Fibroblast of lung (primary cell): ENCODE measurements at regions not wholly inside any gene's neighbourhood (a gene's known extent, or its start where the extent isn't known, plus 50 kb on each side); places are given as distances from the start of the nearest gene placed in this dataset.

ENCODE experiments used
- EZH2 ChIP-seq: IDR thresholded peaks from 2 replicates; pipeline ENCODE4 v1.5.1; 2012; ENCODE audit warnings: low read length, control low read depth, mild to moderate bottlenecking; ENCODE audit errors: missing control alignments
- TF ChIP-seq, protein P1 (sequence below), 2 donors: IDR thresholded peaks in 1 of 2; conservative IDR thresholded peaks in 1 of 2; 1 replicate in 1 of 2; 2 replicates in 1 of 2; pipeline ENCODE4 v1.5.1; 2011 to 2012; ENCODE audit warnings: low read length in 2 of 2, control low read depth in 1 of 2, inconsistent platforms in 1 of 2, low read depth in 1 of 2, mild to moderate bottlenecking in 1 of 2

DNA sequence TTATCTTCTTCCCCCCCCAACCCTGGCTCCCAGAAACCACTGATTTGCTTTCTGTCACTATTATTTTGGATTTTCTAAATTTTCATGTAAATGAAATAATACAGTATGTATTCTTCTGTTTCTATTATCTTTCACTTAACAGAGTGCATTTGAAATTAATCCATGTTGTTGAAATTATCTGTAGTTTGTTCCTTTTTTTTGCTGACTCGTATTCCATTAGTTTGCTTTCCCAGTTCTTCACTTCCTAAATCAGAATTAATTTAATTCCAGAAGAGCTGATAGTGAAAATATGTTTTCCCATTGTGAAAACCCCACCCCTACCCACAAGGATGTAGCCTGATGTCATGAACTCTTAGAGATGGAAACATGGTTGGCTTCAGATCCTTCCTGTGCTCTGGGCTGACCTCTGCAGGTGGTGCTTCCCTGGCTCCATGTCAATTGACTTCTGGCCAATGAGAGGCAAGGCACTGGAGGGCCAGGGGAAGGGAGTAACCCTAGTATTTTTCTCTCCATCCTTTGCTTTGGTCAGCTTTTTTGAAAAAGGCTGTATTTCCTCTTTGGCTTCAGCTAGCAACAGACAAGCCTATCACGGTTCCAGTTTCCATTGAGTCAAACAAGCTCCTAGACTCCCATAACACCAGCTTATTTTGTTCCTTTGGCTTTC, 244.4 kb upstream of the HSF2 start:
- TF ChIP-seq, protein P1, sequence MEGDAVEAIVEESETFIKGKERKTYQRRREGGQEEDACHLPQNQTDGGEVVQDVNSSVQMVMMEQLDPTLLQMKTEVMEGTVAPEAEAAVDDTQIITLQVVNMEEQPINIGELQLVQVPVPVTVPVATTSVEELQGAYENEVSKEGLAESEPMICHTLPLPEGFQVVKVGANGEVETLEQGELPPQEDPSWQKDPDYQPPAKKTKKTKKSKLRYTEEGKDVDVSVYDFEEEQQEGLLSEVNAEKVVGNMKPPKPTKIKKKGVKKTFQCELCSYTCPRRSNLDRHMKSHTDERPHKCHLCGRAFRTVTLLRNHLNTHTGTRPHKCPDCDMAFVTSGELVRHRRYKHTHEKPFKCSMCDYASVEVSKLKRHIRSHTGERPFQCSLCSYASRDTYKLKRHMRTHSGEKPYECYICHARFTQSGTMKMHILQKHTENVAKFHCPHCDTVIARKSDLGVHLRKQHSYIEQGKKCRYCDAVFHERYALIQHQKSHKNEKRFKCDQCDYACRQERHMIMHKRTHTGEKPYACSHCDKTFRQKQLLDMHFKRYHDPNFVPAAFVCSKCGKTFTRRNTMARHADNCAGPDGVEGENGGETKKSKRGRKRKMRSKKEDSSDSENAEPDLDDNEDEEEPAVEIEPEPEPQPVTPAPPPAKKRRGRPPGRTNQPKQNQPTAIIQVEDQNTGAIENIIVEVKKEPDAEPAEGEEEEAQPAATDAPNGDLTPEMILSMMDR (conservative IDR thresholded peaks at IDR 0.05 in 1 of 2, IDR thresholded peaks at IDR 0.05 in 1 of 2; ENCODE audit: low read depth in 1 of 2, low read length in 2 of 2), result no peak
- no peak for TF ChIP-seq EZH2
